SK-N-SH (cell line): ENCODE measurements at regions not wholly inside any gene's neighbourhood (a gene's known extent, or its start where the extent isn't known, plus 50 kb on each side); places are given as distances from the start of the nearest gene placed in this dataset.

Source experiments
- CTCF ChIA-PET: fragments of 300-600, 350-600 bp; formaldehyde crosslinking; extraction: SDS; loops from one replicate; lab custom pipeline; 2021; lab: Yijun Ruan, JAX
- POLR2A ChIA-PET: fragments of 350-600 bp; sonication (Branson Sonifier 250); formaldehyde crosslinking; extraction: SDS; loops from one replicate; lab custom pipeline; 2020; ENCODE audit warnings: antibody characterized with exemption, inconsistent platforms; lab: Yijun Ruan, JAX
- DNase-seq: peaks from one replicate; pipeline ENCODE4 v3.0.0; 2012
- H2AFZ ChIP-seq: fragments of 200-600 bp; sonication (generic); 2 replicates; pipeline ENCODE4 v1.8.1; 2016; ENCODE audit warnings: antibody characterized with exemption, mild to moderate bottlenecking, low read depth
- H3F3A ChIP-seq: fragments of 200-600 bp; sonication (generic); replicated peaks from 2 replicates; pipeline ENCODE3; 2016; ENCODE audit warnings: antibody characterized with exemption, mild to moderate bottlenecking; ENCODE audit not compliant: insufficient read depth
- H3K27ac ChIP-seq, 2 experiments: fragments of 200-500 bp in 1 of 2; fragments of 200-600 bp in 1 of 2; sonication (Bioruptor generic) in 1 of 2; sonication (generic), shearing (Covaris generic) in 1 of 2; 2 replicates each; pipeline versions ENCODE4 v1.5.1 to v1.6.1; 2014 to 2016; ENCODE audit warnings: low read depth in 2 of 2, inconsistent platforms in 1 of 2, low read length in 1 of 2, mild to moderate bottlenecking in 1 of 2, mixed read lengths in 1 of 2
- H3K27me3 ChIP-seq: fragments of 200-600 bp; sonication (generic), shearing (Covaris generic); 2 replicates; pipeline ENCODE4 v1.6.1; 2016; ENCODE audit warnings: mixed run types; ENCODE audit not compliant: insufficient read depth
- H3K36me3 ChIP-seq, 2 experiments: fragments of 200-500 bp in 1 of 2; fragments of 200-600 bp in 1 of 2; sonication (Bioruptor generic) in 1 of 2; sonication (generic) in 1 of 2; replicated peaks in 1 of 2; 2 replicates each; pipeline versions ENCODE3 to v1.5.1; 2014 to 2016; ENCODE audit warnings: low read length in 1 of 2, mild to moderate bottlenecking in 1 of 2; ENCODE audit not compliant: insufficient read depth in 2 of 2, control insufficient read depth in 1 of 2
- H3K4me1 ChIP-seq, 2 experiments: fragments of 200-500 bp in 1 of 2; fragments of 200-600 bp in 1 of 2; sonication (Bioruptor generic) in 1 of 2; sonication (generic), shearing (Covaris generic) in 1 of 2; 2 replicates each; pipeline versions ENCODE4 v1.5.1 to v1.6.1; 2014 to 2016; ENCODE audit warnings: low read depth in 1 of 2, low read length in 1 of 2, mixed run types in 1 of 2; ENCODE audit not compliant: insufficient read depth in 2 of 2, control insufficient read depth in 1 of 2
- H3K4me2 ChIP-seq: fragments of 200-600 bp; sonication (generic), shearing (Covaris generic); 2 replicates; pipeline ENCODE4 v1.6.1; 2017; ENCODE audit warnings: mixed run types
- H3K4me3 ChIP-seq, 2 experiments: fragments of 200-500 bp in 1 of 2; fragments of 200-600 bp in 1 of 2; sonication (Bioruptor generic) in 1 of 2; sonication (generic), shearing (Covaris generic) in 1 of 2; 2 replicates each; pipeline versions ENCODE4 v1.5.1 to v1.8.1; 2014 to 2016; ENCODE audit warnings: low read depth in 2 of 2, inconsistent platforms in 1 of 2, low read length in 1 of 2, mild to moderate bottlenecking in 1 of 2, mixed read lengths in 1 of 2, moderate library complexity in 1 of 2
- H3K79me2 ChIP-seq: fragments of 200-600 bp; sonication (generic); 2 replicates; pipeline ENCODE4 v1.8.1; 2017; ENCODE audit warnings: mild to moderate bottlenecking; ENCODE audit not compliant: insufficient read depth
- H3K9ac ChIP-seq: fragments of 200-600 bp; sonication (generic); 2 replicates; pipeline ENCODE4 v1.6.1; 2017; ENCODE audit warnings: mixed run types
- H3K9me2 ChIP-seq: fragments of 200-600 bp; sonication (generic); 2 replicates; pipeline ENCODE4 v1.6.1; 2017; ENCODE audit warnings: mixed run types
- H3K9me3 ChIP-seq: fragments of 200-600 bp; sonication (generic); 2 replicates; pipeline ENCODE4 v1.6.1; 2017; ENCODE audit warnings: mixed run types, mild to moderate bottlenecking, moderate library complexity
- H4K20me1 ChIP-seq: fragments of 200-600 bp; sonication (generic); 2 replicates; pipeline ENCODE4 v1.6.1; 2017; ENCODE audit warnings: mild to moderate bottlenecking, mixed run types; ENCODE audit not compliant: insufficient read depth
- ELF1 ChIP-seq: IDR thresholded peaks from 2 replicates; pipeline ENCODE4 v1.4.0; 2012
- EZH2phosphoT487 ChIP-seq: fragments of 200-600 bp; sonication (generic); IDR thresholded peaks from 2 replicates; pipeline ENCODE4 v1.6.1; 2017; ENCODE audit warnings: low read depth, mixed run types, mild to moderate bottlenecking, antibody characterized with exemption, moderate library complexity, borderline replicate concordance
- FOSL2 ChIP-seq: IDR thresholded peaks from 2 replicates; pipeline ENCODE4 v1.4.0; 2012; ENCODE audit warnings: low read depth, mild to moderate bottlenecking, moderate library complexity, borderline replicate concordance
- FOXJ3 ChIP-seq: sonication (generic); formaldehyde crosslinking; IDR thresholded peaks from 2 replicates; pipeline ENCODE4 v1.5.1; 2020; ENCODE audit warnings: mild to moderate bottlenecking, missing genetic modification reagents
- FOXM1 ChIP-seq: IDR thresholded peaks from 2 replicates; pipeline ENCODE4 v1.4.0; 2012; ENCODE audit warnings: low read depth, mild to moderate bottlenecking
- GABPA ChIP-seq: IDR thresholded peaks from 2 replicates; pipeline ENCODE4 v1.4.0; 2012; ENCODE audit warnings: low read depth, mild to moderate bottlenecking
- JUND ChIP-seq: IDR thresholded peaks from 2 replicates; pipeline ENCODE4 v1.4.0; 2012
- MEF2A ChIP-seq: IDR thresholded peaks from 2 replicates; pipeline ENCODE4 v1.4.0; 2012; ENCODE audit warnings: low read depth, borderline replicate concordance
- RAD21 ChIP-seq: IDR thresholded peaks from 2 replicates; pipeline ENCODE4 v1.6.1; 2012; ENCODE audit warnings: mild to moderate bottlenecking, low read length
- RFX5 ChIP-seq: IDR thresholded peaks from 2 replicates; pipeline ENCODE4 v1.6.1; 2012; ENCODE audit warnings: mild to moderate bottlenecking, improper control_type of control experiment, low read length
- SIN3A ChIP-seq: IDR thresholded peaks from 2 replicates; pipeline ENCODE4 v1.6.1; 2012; ENCODE audit warnings: low read depth, mild to moderate bottlenecking, low read length, moderate library complexity, borderline replicate concordance
- SMC3 ChIP-seq: IDR thresholded peaks from 2 replicates; pipeline ENCODE4 v1.6.1; 2012; ENCODE audit warnings: low read depth, low read length, improper control_type of control experiment
- TCF12 ChIP-seq: IDR thresholded peaks from 2 replicates; pipeline ENCODE4 v1.4.0; 2012
- WGBS: methylation state at CpG from one replicate; pipeline ENCODE4 v1.1.6; 2017; ENCODE audit warnings: low lambda C conversion rate; 5-methylcytosine and 5-hydroxymethylcytosine counted together
- TF ChIP-seq, protein P1 (sequence below): fragments of 150-350 bp; IDR thresholded peaks from 2 replicates; pipeline ENCODE4 v1.6.1; 2016; ENCODE audit warnings: mild to moderate bottlenecking, low read depth, low read length
- TF ChIP-seq, protein P2 (sequence below): fragments of 150-350 bp; IDR thresholded peaks from 2 replicates; pipeline ENCODE4 v1.6.1; 2017; ENCODE audit warnings: antibody characterized with exemption, low read length, low read depth, borderline replicate concordance
- TF ChIP-seq, protein P3 (sequence below): IDR thresholded peaks from 2 replicates; pipeline ENCODE4; 2012
- TF ChIP-seq, protein P4 (sequence below): IDR thresholded peaks from 2 replicates; pipeline ENCODE4 v1.4.0; 2012; ENCODE audit warnings: low read depth, borderline replicate concordance

DNA sequence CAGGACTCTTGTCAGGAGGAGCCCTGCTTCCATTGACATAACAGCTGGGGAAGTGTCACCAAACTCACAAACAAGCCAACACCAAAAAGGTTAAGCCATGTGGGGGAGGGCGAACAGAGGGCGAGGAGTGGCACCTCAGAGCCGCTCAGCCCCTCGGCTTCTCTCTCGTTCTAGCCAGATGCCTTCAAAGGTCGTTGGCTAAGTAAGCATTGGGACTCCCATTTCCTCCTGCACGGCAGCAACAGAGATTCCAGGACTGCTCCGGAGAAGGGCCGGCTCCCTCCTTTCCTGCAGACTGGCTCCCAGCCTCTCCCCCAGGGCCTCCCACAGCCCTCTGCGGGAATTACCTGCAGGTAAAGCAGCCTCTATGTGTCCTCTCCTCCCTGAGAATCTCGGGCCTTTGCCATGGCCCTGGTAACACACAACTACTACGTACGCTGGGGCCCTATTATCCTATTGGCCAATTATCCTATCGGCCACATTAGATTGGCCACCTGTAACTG, 52.1 kb upstream of the RNU6ATAC start:
- H4K20me1 ChIP-seq = no peaks in the 10 kb centered on the region
- no peaks in the 10 kb centered on the region for H3K79me2 ChIP-seq
- no peak for TF ChIP-seq SMC3
- no peak for TF ChIP-seq FOXJ3 (CRISPR knock-in tag)
- TF ChIP-seq, protein P1, sequence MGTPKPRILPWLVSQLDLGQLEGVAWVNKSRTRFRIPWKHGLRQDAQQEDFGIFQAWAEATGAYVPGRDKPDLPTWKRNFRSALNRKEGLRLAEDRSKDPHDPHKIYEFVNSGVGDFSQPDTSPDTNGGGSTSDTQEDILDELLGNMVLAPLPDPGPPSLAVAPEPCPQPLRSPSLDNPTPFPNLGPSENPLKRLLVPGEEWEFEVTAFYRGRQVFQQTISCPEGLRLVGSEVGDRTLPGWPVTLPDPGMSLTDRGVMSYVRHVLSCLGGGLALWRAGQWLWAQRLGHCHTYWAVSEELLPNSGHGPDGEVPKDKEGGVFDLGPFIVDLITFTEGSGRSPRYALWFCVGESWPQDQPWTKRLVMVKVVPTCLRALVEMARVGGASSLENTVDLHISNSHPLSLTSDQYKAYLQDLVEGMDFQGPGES = no peak
- TF ChIP-seq RAD21 = no peak
- no peak for TF ChIP-seq GABPA
- TF ChIP-seq RFX5 = no peak
- TF ChIP-seq, protein P2, sequence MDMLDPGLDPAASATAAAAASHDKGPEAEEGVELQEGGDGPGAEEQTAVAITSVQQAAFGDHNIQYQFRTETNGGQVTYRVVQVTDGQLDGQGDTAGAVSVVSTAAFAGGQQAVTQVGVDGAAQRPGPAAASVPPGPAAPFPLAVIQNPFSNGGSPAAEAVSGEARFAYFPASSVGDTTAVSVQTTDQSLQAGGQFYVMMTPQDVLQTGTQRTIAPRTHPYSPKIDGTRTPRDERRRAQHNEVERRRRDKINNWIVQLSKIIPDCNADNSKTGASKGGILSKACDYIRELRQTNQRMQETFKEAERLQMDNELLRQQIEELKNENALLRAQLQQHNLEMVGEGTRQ = no peak
- TF ChIP-seq MEF2A = no peak
- TF ChIP-seq EZH2phosphoT487 = no peak
- no peak for TF ChIP-seq FOSL2
- TF ChIP-seq, protein P3, sequence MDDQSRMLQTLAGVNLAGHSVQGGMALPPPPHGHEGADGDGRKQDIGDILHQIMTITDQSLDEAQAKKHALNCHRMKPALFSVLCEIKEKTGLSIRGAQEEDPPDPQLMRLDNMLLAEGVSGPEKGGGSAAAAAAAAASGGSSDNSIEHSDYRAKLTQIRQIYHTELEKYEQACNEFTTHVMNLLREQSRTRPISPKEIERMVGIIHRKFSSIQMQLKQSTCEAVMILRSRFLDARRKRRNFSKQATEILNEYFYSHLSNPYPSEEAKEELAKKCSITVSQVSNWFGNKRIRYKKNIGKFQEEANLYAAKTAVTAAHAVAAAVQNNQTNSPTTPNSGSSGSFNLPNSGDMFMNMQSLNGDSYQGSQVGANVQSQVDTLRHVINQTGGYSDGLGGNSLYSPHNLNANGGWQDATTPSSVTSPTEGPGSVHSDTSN = no peak
- TF ChIP-seq FOXM1 = no peak
- TF ChIP-seq SIN3A = no peak
- no peak for TF ChIP-seq ELF1
- TF ChIP-seq JUND = no peak
- TF ChIP-seq, protein P4, sequence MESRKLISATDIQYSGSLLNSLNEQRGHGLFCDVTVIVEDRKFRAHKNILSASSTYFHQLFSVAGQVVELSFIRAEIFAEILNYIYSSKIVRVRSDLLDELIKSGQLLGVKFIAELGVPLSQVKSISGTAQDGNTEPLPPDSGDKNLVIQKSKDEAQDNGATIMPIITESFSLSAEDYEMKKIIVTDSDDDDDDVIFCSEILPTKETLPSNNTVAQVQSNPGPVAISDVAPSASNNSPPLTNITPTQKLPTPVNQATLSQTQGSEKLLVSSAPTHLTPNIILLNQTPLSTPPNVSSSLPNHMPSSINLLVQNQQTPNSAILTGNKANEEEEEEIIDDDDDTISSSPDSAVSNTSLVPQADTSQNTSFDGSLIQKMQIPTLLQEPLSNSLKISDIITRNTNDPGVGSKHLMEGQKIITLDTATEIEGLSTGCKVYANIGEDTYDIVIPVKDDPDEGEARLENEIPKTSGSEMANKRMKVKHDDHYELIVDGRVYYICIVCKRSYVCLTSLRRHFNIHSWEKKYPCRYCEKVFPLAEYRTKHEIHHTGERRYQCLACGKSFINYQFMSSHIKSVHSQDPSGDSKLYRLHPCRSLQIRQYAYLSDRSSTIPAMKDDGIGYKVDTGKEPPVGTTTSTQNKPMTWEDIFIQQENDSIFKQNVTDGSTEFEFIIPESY = no peak
- no peak for TF ChIP-seq TCF12
- no peak overlapping the region for H3K4me3 ChIP-seq
- CTCF ChIA-PET = interaction anchor here (1.0 to 1.6 kb wide), 2 partner anchors 41 to 46 kb away, joined by 3 to 6 read pairs; no protein-coding TSS in a partner anchor
- H3K27ac ChIP-seq = no peak overlapping the region
- H3K9me3 ChIP-seq = no peaks in the 10 kb centered on the region
- POLR2A ChIA-PET = no interaction called here
- H3K9me2 ChIP-seq = no peaks in the 10 kb centered on the region
- H3K4me2 ChIP-seq = no peak overlapping the region
- no peaks in the 10 kb centered on the region for H3K27me3 ChIP-seq
- no peaks in the 10 kb centered on the region for H3F3A ChIP-seq
- 75% methylated on average over 6 of the region's 14 CpGs for WGBS
- DNase-seq = peak; percentile 14
- H3K9ac ChIP-seq = no peak overlapping the region
- peaks cover 0 to 25% of the 10 kb centered on the region in 2 experiments; a peak in 1 of 4 replicates for H3K4me1 ChIP-seq
- no peaks in the 10 kb centered on the region for H3K36me3 ChIP-seq
- H2AFZ ChIP-seq = no peak overlapping the region
